Peyer's patch (tissue), 4 donors: ENCODE measurements at regions not wholly inside any gene's neighbourhood (a gene's known extent, or its start where the extent isn't known, plus 50 kb on each side); places are given as distances from the start of the nearest gene placed in this dataset.

Experiments
- CTCF ChIP-seq, 6 experiments: fragments of 450-650 bp in 4 of 6; fragments of 200-600 bp in 2 of 6; sonication (generic) in 1 of 6; IDR thresholded peaks; one replicate each; pipeline ENCODE4 v1.5.1; 2017 to 2019; ENCODE audit warnings: antibody characterized with exemption in 6 of 6, mild to moderate bottlenecking in 3 of 6, moderate library complexity in 1 of 6
- POLR2A ChIP-seq, 2 donors: fragments of 450-650 bp; IDR thresholded peaks; one replicate each; pipeline ENCODE4 v1.5.1; 2017; ENCODE audit warnings: antibody characterized with exemption in 2 of 2, mild to moderate bottlenecking in 2 of 2, moderate library complexity in 2 of 2

- no peak for TF ChIP-seq POLR2A (IDR thresholded peaks at IDR 0.05)
- TF ChIP-seq CTCF (IDR thresholded peaks at IDR 0.05): no peak
These were observed 90.4 kb upstream of the AKT3 start for GRCh38 chr1:243940451-243940850.
